Liver (tissue), 8 donors: ENCODE measurements at regions not wholly inside any gene's neighbourhood (a gene's known extent, or its start where the extent isn't known, plus 50 kb on each side); places are given as distances from the start of the nearest gene placed in this dataset.

Experiments used
- DNase-seq: peaks from one replicate; pipeline ENCODE4 v3.0.0-alpha.2; 2017; ENCODE audit warnings: low spot score
- H3K27ac ChIP-seq, 2 donors: one replicate each; pipeline ENCODE4 v1.7.0; 2013; ENCODE audit warnings: inconsistent platforms in 2 of 2, low read length in 2 of 2, control low read depth in 1 of 2, low read depth in 1 of 2, mild to moderate bottlenecking in 1 of 2
- H3K27me3 ChIP-seq, 4 donors: one replicate each; pipeline versions ENCODE4 v1.6.1 to v1.7.0; 2013; ENCODE audit warnings: low read length in 3 of 4, inconsistent platforms in 1 of 4, mild to moderate bottlenecking in 1 of 4, moderate library complexity in 1 of 4; ENCODE audit not compliant: control insufficient read depth in 4 of 4, insufficient read depth in 4 of 4
- H3K36me3 ChIP-seq, 4 donors: one replicate each; pipeline versions ENCODE4 v1.6.1 to v1.7.0; 2013; ENCODE audit warnings: low read length in 3 of 4, mild to moderate bottlenecking in 3 of 4, low read depth in 1 of 4, moderate library complexity in 1 of 4; ENCODE audit not compliant: control insufficient read depth in 4 of 4, insufficient read depth in 3 of 4
- H3K4me1 ChIP-seq, 4 donors: one replicate each; pipeline versions ENCODE4 v1.6.1 to v1.7.0; 2013; ENCODE audit warnings: low read length in 3 of 4, mild to moderate bottlenecking in 3 of 4, moderate library complexity in 1 of 4; ENCODE audit not compliant: control insufficient read depth in 4 of 4, insufficient read depth in 4 of 4
- H3K4me3 ChIP-seq, 3 donors: one replicate each; pipeline versions ENCODE4 v1.6.1 to v1.7.0; 2013; ENCODE audit warnings: low read length in 3 of 3, control low read depth in 1 of 3, low read depth in 1 of 3, mild to moderate bottlenecking in 1 of 3
- H3K9ac ChIP-seq, 2 donors: one replicate each; pipeline ENCODE4 v1.7.0; 2013; ENCODE audit warnings: low read length in 2 of 2, mild to moderate bottlenecking in 2 of 2, moderate library complexity in 2 of 2, control low read depth in 1 of 2, low read depth in 1 of 2
- H3K9me3 ChIP-seq, 4 donors: one replicate each; pipeline versions ENCODE4 v1.6.1 to v1.7.0; 2013; ENCODE audit warnings: low read length in 3 of 4; ENCODE audit not compliant: control insufficient read depth in 4 of 4
- ATF3 ChIP-seq: IDR thresholded peaks from 2 replicates; pipeline ENCODE4 v1.6.1; 2016; ENCODE audit warnings: antibody characterized with exemption
- CTCF ChIP-seq: fragments of 150-350 bp; IDR thresholded peaks from 2 replicates; pipeline ENCODE4 v1.5.1; 2017; ENCODE audit warnings: improper control_type of control experiment, low read depth, low read length; ENCODE audit not compliant: missing input control
- EGR1 ChIP-seq, 2 donors: IDR thresholded peaks; 2 replicates each; pipeline ENCODE4 v1.6.1; 2016 to 2018; ENCODE audit warnings: antibody characterized with exemption in 2 of 2, low read depth in 2 of 2
- FOXA1 ChIP-seq: IDR thresholded peaks from 2 replicates; pipeline ENCODE4 v1.6.1; 2016; ENCODE audit warnings: antibody characterized with exemption
- FOXA2 ChIP-seq: IDR thresholded peaks from 2 replicates; pipeline ENCODE4 v1.6.1; 2016; ENCODE audit warnings: antibody characterized with exemption
- GABPA ChIP-seq, 2 donors: IDR thresholded peaks in 1 of 2; conservative IDR thresholded peaks in 1 of 2; 2 replicates each; pipeline ENCODE4 v1.6.1; 2016; ENCODE audit warnings: antibody characterized with exemption in 2 of 2, mild to moderate bottlenecking in 1 of 2, moderate library complexity in 1 of 2
- HNF4A ChIP-seq, 2 donors: conservative IDR thresholded peaks; 2 replicates each; pipeline ENCODE4 v1.6.1; 2016; ENCODE audit warnings: antibody characterized with exemption in 2 of 2, mild to moderate bottlenecking in 2 of 2
- HNF4G ChIP-seq: IDR thresholded peaks from 2 replicates; pipeline ENCODE4 v1.6.1; 2016; ENCODE audit warnings: antibody characterized with exemption
- JUND ChIP-seq, 2 donors: IDR thresholded peaks; 2 replicates each; pipeline ENCODE4 v1.6.1; 2016; ENCODE audit warnings: antibody characterized with exemption in 2 of 2
- MAX ChIP-seq: IDR thresholded peaks from 2 replicates; pipeline ENCODE4 v1.6.1; 2016; ENCODE audit warnings: antibody characterized with exemption
- NR2F2 ChIP-seq: IDR thresholded peaks from 2 replicates; pipeline ENCODE4 v1.6.1; 2016; ENCODE audit warnings: antibody characterized with exemption
- RAD21 ChIP-seq, 2 donors: IDR thresholded peaks; 2 replicates each; pipeline ENCODE4 v1.6.1; 2016; ENCODE audit warnings: antibody characterized with exemption in 2 of 2, mild to moderate bottlenecking in 2 of 2
- REST ChIP-seq: IDR thresholded peaks from 2 replicates; pipeline ENCODE4 v1.6.1; 2016; ENCODE audit warnings: antibody characterized with exemption, mild to moderate bottlenecking
- RXRA ChIP-seq, 2 donors: IDR thresholded peaks; 2 replicates each; pipeline ENCODE4 v1.6.1; 2017 to 2018; ENCODE audit warnings: antibody characterized with exemption in 2 of 2, mild to moderate bottlenecking in 1 of 2
- SP1 ChIP-seq: IDR thresholded peaks from 2 replicates; pipeline ENCODE4 v1.6.1; 2018; ENCODE audit warnings: antibody characterized with exemption, mild to moderate bottlenecking
- TAF1 ChIP-seq: conservative IDR thresholded peaks from 2 replicates; pipeline ENCODE4 v1.6.1; 2016; ENCODE audit warnings: antibody characterized with exemption, mild to moderate bottlenecking
- YY1 ChIP-seq: IDR thresholded peaks from 2 replicates; pipeline ENCODE4 v1.6.1; 2016; ENCODE audit warnings: antibody characterized with exemption, mild to moderate bottlenecking
- ZBTB33 ChIP-seq: IDR thresholded peaks from 2 replicates; pipeline ENCODE4 v1.6.1; 2016; ENCODE audit warnings: antibody characterized with exemption
- WGBS: extraction: QIAGEN DNeasy Blood & Tissue Kit; methylation state at CpG from one replicate; pipeline ENCODE4 v1.1.7; 2013; 5-methylcytosine and 5-hydroxymethylcytosine counted together
- donor health status: healthy.
- donor health status: healthy.
- donor health status: healthy.
- donor health status: healthy.
- donor health status: healthy.

- no peak for TF ChIP-seq REST
- no peak for TF ChIP-seq FOXA1
- no peak for TF ChIP-seq NR2F2
- TF ChIP-seq GABPA (IDR thresholded peaks at IDR 0.05 in 1 of 2, conservative IDR thresholded peaks at IDR 0.05 in 1 of 2): no peak
- no peak for TF ChIP-seq SP1
- no peak for TF ChIP-seq HNF4A (conservative IDR thresholded peaks at IDR 0.05)
- no peak for TF ChIP-seq ATF3
- no peak for TF ChIP-seq HNF4G
- TF ChIP-seq RXRA (IDR thresholded peaks at IDR 0.05): no peak
- TF ChIP-seq MAX: no peak
These were observed 534.4 kb upstream of the EPHA5 start (continued) for GRCh38 chr4:66204534-66205247.

- Histone ChIP-seq H3K4me1 (no peaks in the 10 kb centered on the region), H3K9me3 (no peaks in the 10 kb centered on the region), H3K36me3 (no peaks in the 10 kb centered on the region), H3K27ac (no peak overlapping the region), H3K4me3 (no peak overlapping the region), H3K27me3 (no peaks in the 10 kb centered on the region), H3K9ac (no peak overlapping the region)
- no peak for DNase-seq
- TF ChIP-seq NR2F2: no peak
- TF ChIP-seq YY1: no peak
- TF ChIP-seq CTCF: no peak
- no peak for TF ChIP-seq EGR1 (IDR thresholded peaks at IDR 0.05; ENCODE audit: low read depth in 2 of 2)
- TF ChIP-seq FOXA1: no peak
- TF ChIP-seq HNF4A (conservative IDR thresholded peaks at IDR 0.05): no peak
- TF ChIP-seq RXRA (IDR thresholded peaks at IDR 0.05): no peak
- no peak for TF ChIP-seq ATF3
- TF ChIP-seq GABPA (IDR thresholded peaks at IDR 0.05 in 1 of 2, conservative IDR thresholded peaks at IDR 0.05 in 1 of 2): no peak
- TF ChIP-seq REST: no peak
- TF ChIP-seq HNF4G: no peak
- no peak for TF ChIP-seq TAF1
- TF ChIP-seq SP1: no peak
- no peak for TF ChIP-seq ZBTB33
- TF ChIP-seq MAX: no peak
- no peak for TF ChIP-seq JUND (IDR thresholded peaks at IDR 0.05)
- no peak for TF ChIP-seq RAD21 (IDR thresholded peaks at IDR 0.05)
- TF ChIP-seq FOXA2: no peak
- 76% methylated on average over 4 of the region's 4 CpGs for WGBS
These were observed 532.6 kb upstream of the EPHA5 start for GRCh38 chr4:66202870-66203269.
